ENCODE measurements at regions not wholly inside any gene's neighbourhood (a gene's known extent, or its start where the extent isn't known, plus 50 kb on each side); places are given as distances from the start of the nearest gene placed in this dataset.

DNA sequence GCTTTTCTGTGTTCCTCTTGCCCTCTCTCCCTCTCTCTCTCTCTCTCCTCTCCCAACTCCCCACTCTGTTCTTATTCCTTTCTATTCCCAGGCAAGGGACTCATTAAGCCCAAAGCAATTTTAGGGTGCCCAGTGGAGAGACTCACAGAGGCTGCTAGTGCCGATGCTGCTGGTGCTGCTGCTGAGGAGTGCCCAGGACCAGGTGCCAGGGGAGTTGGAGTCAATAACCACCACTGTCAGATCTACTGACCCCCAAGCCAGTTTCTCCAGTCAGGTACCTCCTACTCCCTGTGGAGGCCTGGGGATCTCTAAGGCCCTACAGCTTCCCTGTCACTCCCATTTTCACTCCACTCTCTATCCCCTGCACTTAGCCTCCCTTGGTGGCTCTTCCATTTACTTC is 54.2 kb upstream of the LAS1L start:
- TF ChIP-seq, protein P1, sequence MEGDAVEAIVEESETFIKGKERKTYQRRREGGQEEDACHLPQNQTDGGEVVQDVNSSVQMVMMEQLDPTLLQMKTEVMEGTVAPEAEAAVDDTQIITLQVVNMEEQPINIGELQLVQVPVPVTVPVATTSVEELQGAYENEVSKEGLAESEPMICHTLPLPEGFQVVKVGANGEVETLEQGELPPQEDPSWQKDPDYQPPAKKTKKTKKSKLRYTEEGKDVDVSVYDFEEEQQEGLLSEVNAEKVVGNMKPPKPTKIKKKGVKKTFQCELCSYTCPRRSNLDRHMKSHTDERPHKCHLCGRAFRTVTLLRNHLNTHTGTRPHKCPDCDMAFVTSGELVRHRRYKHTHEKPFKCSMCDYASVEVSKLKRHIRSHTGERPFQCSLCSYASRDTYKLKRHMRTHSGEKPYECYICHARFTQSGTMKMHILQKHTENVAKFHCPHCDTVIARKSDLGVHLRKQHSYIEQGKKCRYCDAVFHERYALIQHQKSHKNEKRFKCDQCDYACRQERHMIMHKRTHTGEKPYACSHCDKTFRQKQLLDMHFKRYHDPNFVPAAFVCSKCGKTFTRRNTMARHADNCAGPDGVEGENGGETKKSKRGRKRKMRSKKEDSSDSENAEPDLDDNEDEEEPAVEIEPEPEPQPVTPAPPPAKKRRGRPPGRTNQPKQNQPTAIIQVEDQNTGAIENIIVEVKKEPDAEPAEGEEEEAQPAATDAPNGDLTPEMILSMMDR (conservative IDR thresholded peaks at IDR 0.05; ENCODE audit: low read depth, low read length): no peak
- TF ChIP-seq POLR2A (IDR thresholded peaks at IDR 0.05; ENCODE audit: low read depth, low read length) (no peak), MAFK (IDR thresholded peaks at IDR 0.05; ENCODE audit: low read depth, low read length) (no peak)
- TF ChIP-seq, protein P2, sequence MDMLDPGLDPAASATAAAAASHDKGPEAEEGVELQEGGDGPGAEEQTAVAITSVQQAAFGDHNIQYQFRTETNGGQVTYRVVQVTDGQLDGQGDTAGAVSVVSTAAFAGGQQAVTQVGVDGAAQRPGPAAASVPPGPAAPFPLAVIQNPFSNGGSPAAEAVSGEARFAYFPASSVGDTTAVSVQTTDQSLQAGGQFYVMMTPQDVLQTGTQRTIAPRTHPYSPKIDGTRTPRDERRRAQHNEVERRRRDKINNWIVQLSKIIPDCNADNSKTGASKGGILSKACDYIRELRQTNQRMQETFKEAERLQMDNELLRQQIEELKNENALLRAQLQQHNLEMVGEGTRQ (IDR thresholded peaks at IDR 0.05; ENCODE audit: low read depth, low read length): no peak
